Spleen (tissue), 11 donors: ENCODE measurements at regions not wholly inside any gene's neighbourhood (a gene's known extent, or its start where the extent isn't known, plus 50 kb on each side); places are given as distances from the start of the nearest gene placed in this dataset.

ENCODE experiments used
- DNase-seq: peaks from one replicate; pipeline ENCODE4 v3.0.0-alpha.2; 2020
- H3K27ac ChIP-seq, 8 donors: fragments of 200-600 bp; sonication (generic) in 7 of 8; 1 replicate in 4 of 8; 2 replicates in 4 of 8; pipeline versions ENCODE4 v1.5.0 to v1.8.0; 2016 to 2021; ENCODE audit warnings: inconsistent platforms in 4 of 8, mild to moderate bottlenecking in 4 of 8, moderate library complexity in 1 of 8
- H3K27me3 ChIP-seq, 7 donors: fragments of 200-600 bp; sonication (generic) in 6 of 7; replicated peaks in 1 of 7; 1 replicate in 4 of 7; 2 replicates in 3 of 7; pipeline versions ENCODE4 v1.5.0 to v1.8.0; 2016 to 2021; ENCODE audit warnings: inconsistent platforms in 3 of 7, mild to moderate bottlenecking in 1 of 7
- H3K36me3 ChIP-seq, 6 donors: fragments of 200-600 bp; sonication (generic) in 5 of 6; 1 replicate in 4 of 6; 2 replicates in 2 of 6; pipeline versions ENCODE4 v1.5.0 to v1.8.0; 2016 to 2021; ENCODE audit warnings: inconsistent platforms in 2 of 6
- H3K4me1 ChIP-seq, 6 donors: fragments of 200-600 bp; sonication (generic) in 5 of 6; 1 replicate in 3 of 6; 2 replicates in 3 of 6; pipeline versions ENCODE4 v1.5.0 to v1.8.0; 2016 to 2021; ENCODE audit warnings: inconsistent platforms in 3 of 6
- H3K4me3 ChIP-seq, 8 donors: fragments of 200-600 bp; sonication (generic) in 7 of 8; 1 replicate in 4 of 8; 2 replicates in 4 of 8; pipeline versions ENCODE4 v1.5.0 to v1.8.0; 2016 to 2021; ENCODE audit warnings: inconsistent platforms in 4 of 8, mild to moderate bottlenecking in 4 of 8, moderate library complexity in 2 of 8
- H3K9me3 ChIP-seq, 8 donors: fragments of 200-600 bp; sonication (generic) in 7 of 8; 1 replicate in 4 of 8; 2 replicates in 4 of 8; pipeline versions ENCODE4 v1.5.0 to v1.8.0; 2016 to 2021; ENCODE audit warnings: inconsistent platforms in 4 of 8
- CTCF ChIP-seq, 11 experiments: fragments of 200-600 bp in 7 of 11; fragments of 450-650 bp in 4 of 11; sonication (generic) in 4 of 11; IDR thresholded peaks in 8 of 11; conservative IDR thresholded peaks in 3 of 11; 1 replicate in 7 of 11; 2 replicates in 4 of 11; pipeline versions ENCODE4 v1.4.0 to v1.8.0; 2016 to 2021; ENCODE audit warnings: antibody characterized with exemption in 11 of 11, inconsistent platforms in 4 of 11, mild to moderate bottlenecking in 1 of 11
- POLR2A ChIP-seq, 3 donors: fragments of 450-650 bp; IDR thresholded peaks; one replicate each; pipeline ENCODE4 v1.5.1; 2017; ENCODE audit warnings: antibody characterized with exemption in 3 of 3, mild to moderate bottlenecking in 1 of 3
- POLR2AphosphoS5 ChIP-seq, 3 donors: sonication (generic); formaldehyde crosslinking; IDR thresholded peaks; one replicate each; pipeline ENCODE4 v1.5.1; 2017; ENCODE audit warnings: antibody characterized with exemption in 3 of 3
- WGBS, 5 donors: extraction: QIAGEN DNeasy Blood & Tissue Kit in 3 of 5; methylation state at CpG; one replicate each; pipeline versions ENCODE4 v1.1.5 to v1.1.7; 2013 to 2018; 5-methylcytosine and 5-hydroxymethylcytosine counted together
- intact Hi-C: fragments of 100-400 bp; cut with DNase I; formaldehyde crosslinking; loops from one replicate; pipeline ENCODE4 v1.15.0; 2023; ENCODE audit warnings: low total_unique reads
- donor health status: healthy with polysubstance abuse.
- donor health status: DM: no; HTN: no; CAD: no; lungs with moderate emphysema.
- donor health status: DM: no; HTN: no; CAD: no.
- donor health status: Bipolar disorder and iron deficiency.
- donor health status: healthy.
- donor health status: DM: no; HTN: no; CAD: no.
- donor health status: DM: yes; HTN: yes; CAD: no.

GRCh38 chr7:68964060-68964459 is 634.2 kb upstream of the AUTS2 start:
- Histone ChIP-seq H3K36me3 (no peaks in the 10 kb centered on the region), H3K4me3 (no peak overlapping the region), H3K4me1 (no peaks in the 10 kb centered on the region), H3K9me3 (peaks cover 0 to 18% (median 0%) of the 10 kb centered on the region in 8 donors), H3K27me3 (no peaks in the 10 kb centered on the region), H3K27ac (no peak overlapping the region)
- DNase-seq: no peak
- no peak for TF ChIP-seq POLR2A (IDR thresholded peaks at IDR 0.05)
- no peak for TF ChIP-seq CTCF (IDR thresholded peaks at IDR 0.05 in 8 of 11, conservative IDR thresholded peaks at IDR 0.05 in 3 of 11)
- TF ChIP-seq POLR2AphosphoS5 (IDR thresholded peaks at IDR 0.05): no peak
- intact Hi-C loops: no loop called here

GRCh38 chr7:68965351-68965750 is 632.9 kb upstream of the AUTS2 start:
- TF ChIP-seq POLR2AphosphoS5 (IDR thresholded peaks at IDR 0.05) (no peak), CTCF (IDR thresholded peaks at IDR 0.05 in 8 of 11, conservative IDR thresholded peaks at IDR 0.05 in 3 of 11) (no peak), POLR2A (IDR thresholded peaks at IDR 0.05) (no peak)
- intact Hi-C loops: no loop called here

GRCh38 chr7:68967598-68967997 is 630.7 kb upstream of the AUTS2 start:
- Histone ChIP-seq H3K27ac (no peak overlapping the region), H3K9me3 (peaks cover 0 to 21% (median 0%) of the 10 kb centered on the region in 8 donors), H3K36me3 (no peaks in the 10 kb centered on the region), H3K4me1 (no peaks in the 10 kb centered on the region), H3K27me3 (no peaks in the 10 kb centered on the region), H3K4me3 (no peak overlapping the region)
- TF ChIP-seq CTCF (IDR thresholded peaks at IDR 0.05 in 8 of 11, conservative IDR thresholded peaks at IDR 0.05 in 3 of 11): no peak
- no peak for TF ChIP-seq POLR2A (IDR thresholded peaks at IDR 0.05)
- TF ChIP-seq POLR2AphosphoS5 (IDR thresholded peaks at IDR 0.05): no peak
- intact Hi-C loops: no loop called here
- DNase-seq: no peak

More at GRCh38 chr7:68965351-68965750, 632.9 kb upstream of the AUTS2 start:
- H3K27me3 ChIP-seq: no peaks in the 10 kb centered on the region
- peaks cover 0 to 26% (median 0%) of the 10 kb centered on the region in 8 donors for H3K9me3 ChIP-seq
- no peak for DNase-seq
- no peaks in the 10 kb centered on the region for H3K4me1 ChIP-seq
- no peak overlapping the region for H3K4me3 ChIP-seq
- 84 to 90% (median 89%) methylated on average over 3 of the region's 3 CpGs for WGBS, 5 donors
- no peaks in the 10 kb centered on the region for H3K36me3 ChIP-seq
- no peak overlapping the region for H3K27ac ChIP-seq

- TF ChIP-seq POLR2A (IDR thresholded peaks at IDR 0.05): no peak
- TF ChIP-seq CTCF (IDR thresholded peaks at IDR 0.05 in 8 of 11, conservative IDR thresholded peaks at IDR 0.05 in 3 of 11): no peak
- no peak for TF ChIP-seq POLR2AphosphoS5 (IDR thresholded peaks at IDR 0.05)
- intact Hi-C loops: no loop called here
- no peak overlapping the region for H3K4me3 ChIP-seq
- DNase-seq: no peak
- H3K27ac ChIP-seq: no peak overlapping the region
- WGBS, 5 donors: 65 to 76% (median 70%) methylated on average over 3 of the region's 3 CpGs
- peaks cover 0 to 15% (median 0%) of the 10 kb centered on the region in 8 donors for H3K9me3 ChIP-seq
- H3K4me1 ChIP-seq: no peaks in the 10 kb centered on the region
- no peaks in the 10 kb centered on the region for H3K36me3 ChIP-seq
- H3K27me3 ChIP-seq: peaks cover 0 to 4% (median 0%) of the 10 kb centered on the region in 7 donors
Measured at GRCh38 chr7:68969571-68969970, 628.7 kb upstream of the AUTS2 start.
